ENCODE measurements at regions not wholly inside any gene's neighbourhood (a gene's known extent, or its start where the extent isn't known, plus 50 kb on each side); places are given as distances from the start of the nearest gene placed in this dataset.
"Not testable (repeated sequence)": the region's sequence is repeated elsewhere in the genome, so short reads cannot be mapped to it uniquely, and the experiment has no call there.

- ATAC-seq: no peak
Measured at GRCh38 chr11:121358760-121359159, 66.2 kb downstream of the SC5D start.

GRCh38 chr11:121359591-121359990 is 67.0 kb downstream of the SC5D start:
- CTCF ChIA-PET: no interaction called here
- Mint-ChIP-seq H3K4me3 (no peak overlapping the region), H3K4me1 (peaks cover 4% of the 10 kb centered on the region; the same call in 1 of the 2 replicates), H3K27ac (no peak overlapping the region), H3K36me3 (no peaks in the 10 kb centered on the region), H3K9me3 (peaks cover under 1% of the 10 kb centered on the region; the same call in 1 of the 2 replicates), H3K27me3 (ENCODE audit: low read depth) (no peaks in the 10 kb centered on the region)
- POLR2A ChIA-PET: no interaction called here
- DNase-seq (ENCODE audit: low spot score): no peak
- ATAC-seq: no peak
- no peak for TF ChIP-seq ZNF396 (CRISPR knock-in tag; IDR thresholded peaks at IDR 0.05; ENCODE audit: borderline replicate concordance)
- TF ChIP-seq MYBL2 (CRISPR knock-in tag; IDR thresholded peaks at IDR 0.05): no peak
- TF ChIP-seq RELA (CRISPR knock-in tag; IDR thresholded peaks at IDR 0.05; ENCODE audit: borderline replicate concordance): no peak
- TF ChIP-seq SOX15 (CRISPR knock-in tag; IDR thresholded peaks at IDR 0.05): no peak
- no peak for TF ChIP-seq FOXK1 (CRISPR knock-in tag; IDR thresholded peaks at IDR 0.05)
- TF ChIP-seq ZNF263 (CRISPR knock-in tag; IDR thresholded peaks at IDR 0.05; ENCODE audit: low read depth): no peak
- TF ChIP-seq E2F1 (CRISPR knock-in tag; IDR thresholded peaks at IDR 0.05): no peak
- no peak for TF ChIP-seq CREM (CRISPR knock-in tag; IDR thresholded peaks at IDR 0.05)
- TF ChIP-seq MXD4 (CRISPR knock-in tag; IDR thresholded peaks at IDR 0.05; ENCODE audit: borderline replicate concordance): no peak
- TF ChIP-seq ZNF532 (CRISPR knock-in tag; IDR thresholded peaks at IDR 0.05; ENCODE audit: borderline replicate concordance): no peak

More at GRCh38 chr11:121358760-121359159, 66.2 kb downstream of the SC5D start:
- no peak for DNase-seq (ENCODE audit: low spot score)
- H3K4me1 Mint-ChIP-seq: peaks cover 4% of the 10 kb centered on the region; the same call in 1 of the 2 replicates
- no peaks in the 10 kb centered on the region for H3K27me3 Mint-ChIP-seq (ENCODE audit: low read depth)
- TF ChIP-seq EMX1 (CRISPR knock-in tag; IDR thresholded peaks at IDR 0.05): no peak
- no peaks in the 10 kb centered on the region for H3K36me3 Mint-ChIP-seq
- ChIA-PET POLR2A (no interaction called here), CTCF (no interaction called here)
- no peaks in the 10 kb centered on the region for H3K9me3 Mint-ChIP-seq
- H3K4me3 Mint-ChIP-seq: no peak overlapping the region
- no peak overlapping the region for H3K27ac Mint-ChIP-seq

GRCh38 chr11:121362955-121363354 is 70.4 kb downstream of the SC5D start:
- CTCF ChIA-PET; DNase-seq (ENCODE audit: low spot score); H3K36me3 Mint-ChIP-seq; H3K9me3 Mint-ChIP-seq; POLR2A ChIA-PET; H3K27me3 Mint-ChIP-seq (ENCODE audit: low read depth); H3K4me1 Mint-ChIP-seq; H3K27ac Mint-ChIP-seq; H3K4me3 Mint-ChIP-seq: not testable (repeated sequence)
- ATAC-seq: peak; percentile 47; the same call in 1 of the 2 replicates

- peaks cover 6% of the 10 kb centered on the region; the same call in 1 of the 2 replicates for H3K9me3 Mint-ChIP-seq
- DNase-seq (ENCODE audit: low spot score) (no peak), ATAC-seq (no peak)
- ChIA-PET POLR2A (no interaction called here), CTCF (no interaction called here)
- H3K36me3 Mint-ChIP-seq: no peaks in the 10 kb centered on the region
- H3K27ac Mint-ChIP-seq: no peak overlapping the region
- TF ChIP-seq USF1 (CRISPR knock-in tag; IDR thresholded peaks at IDR 0.05) (no peak), TCF7 (CRISPR knock-in tag; IDR thresholded peaks at IDR 0.05; ENCODE audit: low read depth) (no peak), ZNF532 (CRISPR knock-in tag; IDR thresholded peaks at IDR 0.05; ENCODE audit: borderline replicate concordance) (no peak), CBFB (CRISPR knock-in tag; IDR thresholded peaks at IDR 0.05; ENCODE audit: low read depth) (no peak), ZNF416 (CRISPR knock-in tag; IDR thresholded peaks at IDR 0.05) (no peak), MXD4 (CRISPR knock-in tag; IDR thresholded peaks at IDR 0.05; ENCODE audit: borderline replicate concordance) (no peak), FOXJ3 (CRISPR knock-in tag; IDR thresholded peaks at IDR 0.05; ENCODE audit: borderline replicate concordance) (no peak), ZNF423 (CRISPR knock-in tag; IDR thresholded peaks at IDR 0.05) (no peak)
- peaks cover 25% of the 10 kb centered on the region for H3K4me1 Mint-ChIP-seq
- H3K27me3 Mint-ChIP-seq (ENCODE audit: low read depth): peaks cover 3% of the 10 kb centered on the region
- no peak overlapping the region for H3K4me3 Mint-ChIP-seq
Measured at GRCh38 chr11:121365304-121365703, 72.7 kb downstream of the SC5D start.

Data from WTC11 (cell line).